Upper lobe of left lung (tissue), 4 donors: ENCODE measurements at regions not wholly inside any gene's neighbourhood (a gene's known extent, or its start where the extent isn't known, plus 50 kb on each side); places are given as distances from the start of the nearest gene placed in this dataset.

Experiments
- CTCF ChIP-seq, 6 experiments: fragments of 450-650 bp in 4 of 6; fragments of 200-600 bp in 2 of 6; sonication (generic) in 2 of 6; IDR thresholded peaks; one replicate each; pipeline ENCODE4 v1.5.1; 2016 to 2019; ENCODE audit warnings: antibody characterized with exemption in 6 of 6
- EP300 ChIP-seq, 4 donors: sonication (generic); formaldehyde crosslinking; IDR thresholded peaks; one replicate each; pipeline ENCODE4 v1.5.1; 2017; ENCODE audit warnings: antibody characterized with exemption in 4 of 4, control low read depth in 2 of 4
- POLR2A ChIP-seq, 4 donors: fragments of 450-650 bp; IDR thresholded peaks; one replicate each; pipeline ENCODE4 v1.5.1; 2016 to 2017; ENCODE audit warnings: antibody characterized with exemption in 4 of 4, mild to moderate bottlenecking in 2 of 4
- POLR2AphosphoS5 ChIP-seq, 2 donors: sonication (generic); formaldehyde crosslinking; IDR thresholded peaks; one replicate each; pipeline ENCODE4 v1.5.1; 2017; ENCODE audit warnings: antibody characterized with exemption in 2 of 2

- no peak for TF ChIP-seq CTCF (IDR thresholded peaks at IDR 0.05)
- no peak for TF ChIP-seq POLR2A (IDR thresholded peaks at IDR 0.05)
- TF ChIP-seq POLR2AphosphoS5 (IDR thresholded peaks at IDR 0.05) = no peak
- TF ChIP-seq EP300 (IDR thresholded peaks at IDR 0.05) = no peak
Measured at GRCh38 chr4:65021737-65022136, 612.5 kb upstream of the TECRL start.
